HG03196 (cell line): ENCODE measurements at regions not wholly inside any gene's neighbourhood (a gene's known extent, or its start where the extent isn't known, plus 50 kb on each side); places are given as distances from the start of the nearest gene placed in this dataset.
"Not testable (repeated sequence)": the region's sequence is repeated elsewhere in the genome, so short reads cannot be mapped to it uniquely, and the experiment has no call there.

Experiments used
- ATAC-seq: cut with Tn5 transposase; IDR thresholded peaks from one replicate; pipeline ENCODE4 v1.9.1; 2021; ENCODE audit not compliant: unreplicated experiment

- ATAC-seq, result not testable (repeated sequence)
Observed at GRCh38 chr5:20875726-20876125, 887.7 kb upstream of the CDH18 start.

- ATAC-seq, result not testable (repeated sequence)
Observed at GRCh38 chr5:20865892-20866291, 877.9 kb upstream of the CDH18 start.

DNA sequence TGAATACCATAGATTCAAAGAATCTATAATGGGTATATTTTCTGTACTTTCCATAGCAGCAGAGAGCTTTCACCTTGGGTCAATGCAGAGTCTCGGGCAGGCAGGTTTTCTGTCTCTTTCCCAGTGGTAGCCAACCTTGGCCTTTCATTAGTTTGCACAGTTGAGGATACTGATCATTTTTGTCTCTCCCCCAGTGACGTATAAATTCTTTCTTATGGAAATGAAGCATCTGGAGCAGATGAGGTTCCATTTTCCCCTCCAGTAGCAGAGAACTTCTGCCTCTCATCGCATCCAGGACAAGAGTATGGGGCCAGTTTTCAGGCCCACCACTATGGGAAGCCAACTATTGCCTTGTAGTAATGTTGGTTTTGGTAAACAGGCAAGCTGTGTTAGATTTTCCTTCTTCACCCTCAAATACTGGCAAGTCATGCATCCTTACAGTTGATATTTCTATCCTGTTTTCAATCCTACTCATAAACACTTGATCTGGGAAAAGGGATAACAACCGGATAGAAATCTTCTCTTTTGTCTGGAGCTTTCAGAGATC, 845.2 kb upstream of the CDH18 start:
- no peak for ATAC-seq

DNA sequence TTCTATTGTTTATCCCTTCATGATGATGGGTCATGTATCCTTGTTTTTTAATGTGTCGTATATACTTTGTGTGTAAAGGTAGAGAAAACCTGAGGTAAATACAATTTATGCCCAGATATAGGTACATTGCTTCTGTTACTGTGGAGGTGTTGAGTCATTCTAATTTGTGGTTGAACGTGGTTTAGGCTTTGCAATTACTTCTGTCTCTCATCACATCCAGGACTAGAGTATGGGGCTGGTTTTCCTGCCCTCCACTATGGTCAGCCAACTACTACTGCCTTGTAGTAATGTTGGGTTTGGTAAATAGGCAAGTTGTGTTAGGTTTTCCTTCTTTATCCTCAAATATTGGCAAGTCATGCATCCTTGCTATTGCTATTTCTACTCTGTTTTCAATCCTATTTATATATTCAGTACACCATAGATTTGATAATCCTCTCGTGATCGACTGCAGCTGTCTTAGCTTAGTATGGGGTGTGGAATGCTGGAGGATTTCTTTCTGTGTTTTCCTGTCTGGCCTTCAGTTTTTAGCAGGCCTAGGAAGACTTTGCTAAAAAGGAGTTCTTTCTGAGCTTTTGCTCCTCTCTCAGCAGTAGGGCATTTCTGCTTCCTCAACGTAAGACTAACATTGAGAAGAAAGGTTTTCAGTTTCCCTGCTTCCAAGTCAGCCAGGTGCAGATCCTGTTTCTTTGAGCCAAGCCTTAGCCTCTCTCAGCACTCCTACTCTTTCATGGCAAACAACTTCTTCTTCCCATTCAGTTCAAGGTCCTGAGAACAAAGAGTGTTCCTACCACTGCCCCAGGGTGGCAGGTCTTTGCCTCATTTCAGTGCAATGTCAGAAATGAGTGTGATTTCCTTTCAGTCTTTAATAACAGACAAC, 844.4 kb upstream of the CDH18 start:
- no peak for ATAC-seq

GRCh38 chr5:20825951-20826350, 838.0 kb upstream of the CDH18 start:
- ATAC-seq, result not testable (repeated sequence)

- not testable (repeated sequence) for ATAC-seq
Observed at GRCh38 chr5:20797216-20797615, 809.2 kb upstream of the CDH18 start.

GRCh38 chr5:20784755-20785154, 796.8 kb upstream of the CDH18 start:
- ATAC-seq, result not testable (repeated sequence)

DNA sequence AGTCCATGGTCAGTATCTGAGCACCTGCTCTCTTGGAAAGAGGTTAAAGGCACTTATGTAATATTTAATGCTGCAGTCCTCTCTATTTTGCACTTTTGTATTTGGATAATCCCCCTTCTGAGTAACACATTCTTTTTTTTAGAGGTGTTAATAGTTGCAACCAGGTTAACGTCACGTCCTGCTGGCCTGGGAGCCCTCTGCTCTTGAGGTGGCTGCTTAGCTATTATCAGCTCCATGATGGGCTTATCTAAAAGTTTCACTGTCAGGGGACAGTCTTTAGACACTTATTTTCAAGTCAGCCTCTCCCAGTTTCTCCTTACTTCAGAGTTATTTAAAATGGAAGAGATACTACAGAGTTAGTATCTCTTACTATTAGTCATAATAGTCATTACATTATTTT, 795.5 kb upstream of the CDH18 start:
- ATAC-seq, result not testable (repeated sequence)

DNA sequence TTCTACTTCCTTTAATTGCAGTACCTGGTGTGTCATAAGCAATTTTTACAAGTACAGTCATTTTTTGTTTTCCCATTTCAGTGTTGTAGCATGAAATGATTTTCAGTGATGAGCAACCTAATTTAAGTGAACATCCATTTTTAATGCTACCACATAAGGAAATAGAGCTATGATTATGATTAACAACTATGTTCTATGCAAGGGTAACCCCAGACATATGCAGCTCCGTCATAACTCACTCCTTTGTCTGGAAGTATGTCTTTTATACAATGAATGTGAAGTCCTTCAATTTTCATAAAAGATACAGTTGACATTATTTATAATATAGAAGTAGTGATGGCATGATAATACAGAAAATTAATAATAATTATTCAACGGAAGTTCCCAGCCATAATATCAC, 783.3 kb upstream of the CDH18 start:
- not testable (repeated sequence) for ATAC-seq

GRCh38 chr5:20765074-20765473, 777.1 kb upstream of the CDH18 start:
- ATAC-seq, result not testable (repeated sequence)

DNA sequence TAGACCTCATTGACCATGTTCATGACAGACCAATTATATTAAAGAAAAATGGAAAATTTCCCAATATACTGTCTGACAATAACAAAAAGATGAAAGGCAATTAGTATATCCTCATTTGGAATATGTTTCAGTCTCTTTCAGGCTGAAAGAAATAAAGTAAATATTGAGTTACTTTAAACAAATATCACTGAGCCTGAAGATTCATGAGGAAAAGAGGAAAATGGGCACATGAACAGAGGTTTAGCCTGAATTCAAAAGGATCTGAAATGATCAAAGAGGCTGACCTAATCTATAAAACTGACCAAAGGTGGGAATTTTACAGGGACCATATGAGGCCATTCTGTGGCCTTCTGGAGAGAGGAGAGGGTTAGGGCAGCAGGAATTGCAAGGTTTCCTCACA, 771.5 kb upstream of the CDH18 start:
- ATAC-seq, result not testable (repeated sequence)

DNA sequence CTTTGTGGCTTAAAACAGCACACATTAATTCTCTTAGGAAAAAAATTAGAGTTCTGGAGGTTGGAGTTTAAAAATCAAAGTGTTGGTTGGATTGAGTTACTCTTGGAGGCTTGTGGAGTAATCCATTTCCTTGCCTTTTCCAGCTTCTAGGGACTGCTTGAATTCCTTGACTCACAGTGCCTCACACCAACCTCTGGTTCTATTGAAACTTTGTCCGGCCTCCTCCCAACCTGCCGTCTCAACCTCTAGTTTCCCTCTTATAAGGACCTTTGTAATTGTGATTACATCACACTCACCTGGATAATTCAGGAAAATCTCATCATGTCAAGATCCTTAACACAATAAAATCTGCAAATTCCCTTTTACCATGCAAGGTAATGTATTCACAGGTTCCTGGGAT, 764.2 kb upstream of the CDH18 start:
- ATAC-seq, result not testable (repeated sequence)

- not testable (repeated sequence) for ATAC-seq
Observed at GRCh38 chr5:20735715-20736114, 747.7 kb upstream of the CDH18 start.

GRCh38 chr5:20732223-20732622, 744.2 kb upstream of the CDH18 start:
- not testable (repeated sequence) for ATAC-seq

- not testable (repeated sequence) for ATAC-seq
Observed at GRCh38 chr5:20721286-20721685, 733.3 kb upstream of the CDH18 start.

DNA sequence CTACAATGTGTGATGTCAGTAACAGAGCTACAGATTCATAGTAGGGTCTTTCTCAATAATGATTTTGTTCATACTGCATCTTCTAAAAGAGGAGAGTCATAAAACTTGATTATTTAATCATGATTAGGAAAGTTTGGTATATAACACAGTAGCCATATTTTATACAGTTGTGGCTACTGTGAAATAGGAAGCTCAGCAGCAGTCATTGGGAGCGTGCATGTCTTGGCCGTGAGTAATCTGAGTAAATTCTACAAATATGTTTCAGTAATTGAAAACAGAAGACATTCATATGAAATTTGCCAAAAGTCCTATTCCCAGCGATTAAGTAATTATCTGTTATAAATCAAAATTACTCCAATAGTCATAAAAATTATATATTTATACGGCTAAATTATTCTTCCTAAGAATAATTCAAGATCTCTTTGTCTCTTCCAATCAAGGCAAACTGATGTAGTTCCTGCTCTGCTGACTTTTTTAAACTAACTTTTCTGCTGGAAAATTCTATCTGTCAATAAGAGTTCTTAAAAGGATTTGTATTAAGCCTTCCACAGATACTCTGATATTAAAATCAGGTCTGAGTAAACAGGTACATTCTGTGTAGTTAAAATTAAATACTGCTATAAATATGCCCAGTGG, 723.6 kb upstream of the CDH18 start:
- ATAC-seq, result not testable (repeated sequence)

GRCh38 chr5:20707634-20708033, 719.6 kb upstream of the CDH18 start:
- not testable (repeated sequence) for ATAC-seq

- ATAC-seq, result no peak
Observed at GRCh38 chr5:20694121-20694520, 706.1 kb upstream of the CDH18 start.

GRCh38 chr5:20692913-20693312, 704.9 kb upstream of the CDH18 start:
- no peak for ATAC-seq

DNA sequence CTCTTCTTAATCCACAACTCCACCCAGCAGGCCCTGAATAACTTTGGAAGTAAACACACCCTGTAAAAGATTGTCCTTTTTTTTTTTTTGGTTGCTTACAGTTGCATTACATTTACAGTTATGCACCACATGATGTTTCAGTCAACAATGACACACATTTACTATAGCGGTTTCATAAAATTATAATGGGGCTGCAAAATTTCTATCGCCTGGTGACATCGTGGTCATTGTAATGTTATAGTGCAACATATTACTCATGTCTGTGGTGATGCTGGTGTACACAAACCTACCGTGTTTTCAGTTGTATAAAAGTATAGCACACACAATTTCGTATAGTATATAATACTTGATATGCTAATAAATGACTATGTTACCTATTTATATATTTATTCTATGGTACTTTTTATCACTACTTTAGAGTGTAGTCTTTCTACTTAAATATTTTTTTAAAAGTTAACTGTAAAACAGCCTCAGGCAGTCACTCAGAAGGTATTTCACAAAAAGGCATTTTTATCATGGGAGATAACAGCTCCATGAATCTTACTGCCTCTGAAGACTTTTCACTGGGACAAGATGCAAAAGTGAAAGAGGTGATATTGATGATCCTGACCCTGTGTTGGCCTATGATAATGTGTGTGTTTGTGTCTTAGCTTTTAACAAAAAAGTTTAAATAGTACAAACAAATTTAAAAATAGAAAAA, 695.4 kb upstream of the CDH18 start:
- ATAC-seq, result no peak

DNA sequence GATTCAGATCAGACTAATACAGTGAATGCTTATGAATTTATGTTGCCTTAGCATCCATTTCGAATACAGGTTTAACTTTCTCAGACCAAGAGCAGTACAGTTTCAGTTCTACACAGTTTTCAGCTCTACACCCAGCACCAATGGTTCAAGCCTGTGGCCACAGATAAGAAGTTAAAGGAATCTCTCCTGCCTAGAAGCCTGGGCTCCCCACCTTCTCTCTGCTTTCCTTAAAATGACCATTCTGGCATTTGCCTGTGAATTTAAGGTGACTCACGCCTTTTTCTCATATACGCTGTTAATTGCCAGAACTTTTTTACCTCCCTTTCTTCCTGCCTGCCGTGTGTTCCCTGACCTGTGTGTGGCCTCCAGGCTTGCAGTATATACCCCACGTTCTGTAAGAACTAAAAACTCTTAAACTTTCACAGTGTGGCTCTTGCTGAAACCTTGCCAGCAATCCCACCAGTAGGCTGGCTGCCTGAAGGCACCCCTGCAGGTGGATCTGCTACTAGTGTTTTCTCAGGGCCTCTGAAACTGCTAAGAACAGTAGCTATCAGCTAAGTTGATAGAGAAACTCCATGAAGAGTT, 692.8 kb upstream of the CDH18 start:
- ATAC-seq, result no peak
